HG02885 (cell line): ENCODE measurements at regions not wholly inside any gene's neighbourhood (a gene's known extent, or its start where the extent isn't known, plus 50 kb on each side); places are given as distances from the start of the nearest gene placed in this dataset.
"Not testable (repeated sequence)": the region's sequence is repeated elsewhere in the genome, so short reads cannot be mapped to it uniquely, and the experiment has no call there.

Experiments
- ATAC-seq: cut with Tn5 transposase; IDR thresholded peaks from one replicate; pipeline ENCODE4 v1.9.1; 2021; ENCODE audit warnings: mild to moderate bottlenecking; ENCODE audit not compliant: unreplicated experiment, poor library complexity

DNA sequence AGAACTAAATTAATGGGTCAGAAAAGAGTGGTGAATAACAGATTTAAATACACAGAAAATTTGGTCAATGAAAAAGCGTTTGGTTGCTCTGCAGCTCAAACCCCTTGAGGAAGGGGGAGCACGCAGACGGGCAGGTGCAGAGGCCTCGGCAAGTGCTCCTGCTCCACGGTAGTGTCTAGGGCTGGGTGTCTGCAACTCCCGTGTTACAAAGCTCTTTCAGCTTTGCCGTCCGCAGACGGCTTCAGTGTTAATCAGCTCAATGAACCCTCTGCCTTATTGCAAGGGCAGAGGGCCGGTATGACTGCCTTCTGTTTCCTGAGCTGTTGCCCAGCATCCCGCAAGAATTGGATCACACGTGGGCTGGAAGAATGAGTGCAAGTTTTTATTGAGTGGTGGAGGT is 125.7 kb upstream of the TRHDE start:
- no peak for ATAC-seq

DNA sequence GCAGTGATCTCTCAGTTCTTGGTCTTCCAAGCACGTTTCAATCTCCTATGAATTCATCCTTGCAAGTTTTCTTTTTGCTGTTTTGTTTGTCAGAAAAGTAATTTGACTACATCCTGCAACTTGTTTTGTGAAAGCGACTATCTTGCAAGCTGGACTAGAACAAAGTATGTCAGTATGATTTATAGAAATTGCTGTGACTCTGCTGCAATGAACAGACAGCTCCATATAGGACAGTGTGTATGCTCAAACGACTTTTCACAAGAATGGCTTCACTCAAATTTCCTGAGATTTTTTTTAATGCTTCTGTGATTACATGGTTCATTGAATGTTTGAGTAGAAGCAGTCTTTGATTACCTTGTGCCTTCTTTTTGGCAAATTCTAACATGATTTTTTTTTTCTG is 123.5 kb upstream of the TRHDE start:
- no peak for ATAC-seq

DNA sequence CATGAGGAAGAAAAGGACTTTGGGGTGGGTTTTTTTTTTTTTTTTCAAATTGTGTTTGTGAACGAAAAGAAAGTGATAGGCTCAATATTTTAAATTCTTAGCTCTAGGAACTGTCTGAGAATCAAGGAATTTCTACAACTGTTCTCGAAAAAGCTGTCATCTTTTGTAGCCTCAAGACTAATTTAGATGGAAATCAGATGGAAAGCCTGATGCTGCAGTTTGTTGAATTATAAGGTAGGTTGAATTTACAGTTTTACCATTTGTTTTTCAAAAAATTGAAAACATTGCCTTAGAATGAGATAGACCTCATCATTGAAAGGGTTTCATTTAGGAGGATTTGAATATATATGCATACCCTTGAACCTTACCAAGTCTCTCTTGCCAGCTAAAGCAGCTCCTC is 109.3 kb upstream of the TRHDE start:
- ATAC-seq = no peak

DNA sequence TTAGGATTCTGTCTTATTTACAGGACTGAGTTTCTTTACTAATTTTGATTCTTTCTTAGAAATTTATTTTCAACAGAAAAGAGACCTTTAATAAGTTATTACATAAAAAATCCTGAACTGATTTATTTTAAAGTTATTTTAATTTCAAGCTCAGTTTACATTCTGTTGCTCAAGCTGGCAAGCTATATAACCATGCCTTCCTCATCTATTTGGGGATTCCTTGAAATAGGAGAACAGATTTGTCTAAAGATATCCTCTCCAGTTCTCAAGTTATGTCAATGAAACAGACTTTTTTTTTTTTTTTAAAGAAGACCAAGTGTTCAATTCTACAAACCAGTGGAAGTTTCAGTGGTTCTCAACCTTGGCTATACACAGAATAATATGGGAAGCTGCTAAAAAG is 103.3 kb upstream of the TRHDE start:
- ATAC-seq = no peak

DNA sequence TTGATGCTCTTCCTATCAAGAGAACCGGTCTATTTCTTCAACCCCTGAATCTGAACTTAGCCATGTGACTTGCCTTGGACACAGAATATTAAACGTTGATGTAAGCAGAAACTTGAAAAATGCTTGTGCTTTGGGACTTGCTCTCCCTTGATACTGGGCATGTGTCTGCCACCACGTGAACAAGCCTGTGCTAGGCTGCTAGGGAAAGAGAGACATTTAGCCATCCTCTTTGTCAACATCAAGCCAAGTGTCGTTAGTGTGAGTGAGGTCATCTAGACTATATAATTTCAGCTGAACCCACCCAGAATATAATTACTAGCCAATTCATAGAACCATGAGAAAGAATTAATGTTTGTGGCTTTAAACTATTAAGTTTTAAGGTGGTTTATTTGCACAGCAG is 98.2 kb upstream of the TRHDE start:
- ATAC-seq = no peak

DNA sequence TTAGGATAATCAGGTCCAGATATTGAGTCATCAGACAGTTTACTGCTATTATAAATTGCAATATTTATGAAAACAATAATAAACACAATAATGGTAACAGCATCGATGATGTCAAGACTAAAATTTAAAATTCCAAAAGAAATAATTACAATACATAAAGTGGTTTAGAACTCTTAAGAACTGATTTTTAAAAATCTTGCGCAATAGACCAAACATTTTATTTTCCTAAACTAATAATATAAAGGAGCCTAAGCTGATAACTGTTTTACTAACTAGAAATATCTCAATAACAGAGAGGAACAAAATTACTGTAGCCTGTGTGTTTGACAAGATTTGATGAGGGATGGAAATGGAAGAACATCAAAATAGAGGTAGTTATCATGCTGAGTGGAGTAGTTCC is 93.9 kb upstream of the TRHDE start:
- ATAC-seq = no peak

DNA sequence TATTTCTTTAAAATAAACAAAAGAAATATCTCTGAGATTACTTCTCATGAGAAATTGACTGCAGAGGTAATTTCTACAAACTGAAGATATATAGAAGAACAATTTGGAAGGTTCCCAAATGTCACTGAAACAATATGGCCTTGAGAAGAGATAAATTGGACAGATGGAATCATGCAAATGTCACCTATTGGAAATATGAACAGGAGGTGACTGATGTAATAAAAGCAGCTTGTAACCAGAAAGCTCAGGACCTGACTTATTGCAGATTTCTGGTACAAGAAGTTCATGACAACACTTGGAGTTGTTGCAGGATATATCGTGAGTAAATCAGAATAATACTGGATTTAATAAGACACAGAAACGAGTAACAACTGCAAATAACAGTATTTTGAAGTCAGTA is 93.3 kb upstream of the TRHDE start:
- ATAC-seq = no peak

DNA sequence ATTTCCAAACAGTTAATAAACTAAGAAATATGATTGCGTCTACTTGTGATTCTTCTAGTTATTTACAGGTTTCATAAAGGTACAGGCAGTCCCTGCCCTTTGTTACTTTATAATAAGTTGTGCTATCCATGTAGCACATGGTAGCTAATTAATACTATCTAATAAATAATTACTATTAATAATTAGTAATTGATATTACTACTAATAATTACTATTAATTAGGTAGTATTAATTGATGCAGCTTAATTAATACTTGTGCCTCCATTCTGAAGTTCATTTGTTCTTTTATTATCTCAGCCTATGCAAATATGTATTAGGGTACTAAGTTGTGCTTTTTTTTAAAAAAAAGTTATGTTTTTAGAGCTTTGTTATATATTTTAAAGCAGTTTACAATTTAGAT is 92.3 kb upstream of the TRHDE start:
- no peak for ATAC-seq

DNA sequence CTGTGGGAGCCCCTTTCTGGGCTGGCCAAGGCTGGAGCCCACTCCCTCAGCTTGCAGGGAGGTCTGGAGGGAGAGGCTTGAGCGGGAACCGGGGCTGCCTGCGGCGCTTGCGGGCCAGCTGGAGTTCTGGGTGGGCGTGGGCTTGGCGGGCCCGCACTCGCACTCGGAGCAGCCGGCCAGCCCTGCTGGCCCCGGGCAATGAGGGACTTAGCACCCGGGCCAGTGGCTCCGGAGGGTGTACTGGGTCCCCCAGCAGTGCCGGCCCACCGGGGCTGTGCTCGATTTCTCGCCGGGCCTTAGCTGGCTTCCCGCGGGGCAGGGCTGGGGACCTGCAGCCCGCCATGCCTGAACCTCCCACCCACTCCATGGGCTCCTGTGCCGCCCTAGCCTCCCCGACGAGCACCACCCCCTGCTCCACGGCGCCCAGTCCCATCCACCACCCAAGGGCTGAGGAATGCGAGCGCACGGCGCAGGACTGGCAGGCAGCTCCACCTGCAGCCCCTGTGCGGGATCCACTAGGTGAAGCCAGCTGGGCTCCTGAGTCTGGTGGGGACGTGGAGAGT is 87.1 kb upstream of the TRHDE start:
- not testable (repeated sequence) for ATAC-seq

DNA sequence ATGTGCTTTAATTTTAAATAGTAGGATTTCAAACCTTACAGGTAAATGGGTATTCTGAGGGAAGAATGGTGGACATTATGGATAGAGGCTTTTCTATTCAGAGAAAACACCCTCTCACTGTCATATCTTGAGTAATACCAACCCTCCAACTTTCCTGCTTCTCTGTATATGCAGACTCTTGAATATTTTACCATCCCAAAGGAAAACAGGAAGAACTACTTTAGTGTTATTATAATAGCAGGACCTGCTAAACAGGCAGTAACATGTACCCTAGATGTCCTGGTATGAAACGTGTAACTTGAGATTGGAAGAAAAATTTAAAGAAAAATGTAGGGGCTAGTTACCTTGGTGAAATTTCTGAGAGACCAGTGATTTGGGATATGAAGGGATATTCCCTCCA is 82.9 kb upstream of the TRHDE start:
- no peak for ATAC-seq

DNA sequence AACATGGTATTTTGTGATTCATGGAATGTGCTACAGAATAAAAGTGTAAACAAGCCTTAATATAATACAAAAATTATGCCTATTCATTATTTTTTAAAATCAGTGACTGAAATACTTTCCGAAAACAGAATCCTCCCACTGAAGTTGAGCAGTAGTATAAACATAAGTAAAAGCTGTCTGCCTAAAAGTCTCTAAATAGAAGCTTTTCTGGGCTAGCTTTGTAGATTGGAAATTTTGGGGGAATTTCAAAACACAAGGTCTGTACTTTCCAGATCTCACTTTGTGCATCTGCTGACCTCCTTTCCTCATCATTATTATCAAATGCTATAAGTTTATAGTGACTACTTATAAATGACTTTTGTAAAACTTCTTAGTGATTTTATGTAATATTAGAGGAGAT is 80.4 kb upstream of the TRHDE start:
- ATAC-seq = peak; percentile 66

DNA sequence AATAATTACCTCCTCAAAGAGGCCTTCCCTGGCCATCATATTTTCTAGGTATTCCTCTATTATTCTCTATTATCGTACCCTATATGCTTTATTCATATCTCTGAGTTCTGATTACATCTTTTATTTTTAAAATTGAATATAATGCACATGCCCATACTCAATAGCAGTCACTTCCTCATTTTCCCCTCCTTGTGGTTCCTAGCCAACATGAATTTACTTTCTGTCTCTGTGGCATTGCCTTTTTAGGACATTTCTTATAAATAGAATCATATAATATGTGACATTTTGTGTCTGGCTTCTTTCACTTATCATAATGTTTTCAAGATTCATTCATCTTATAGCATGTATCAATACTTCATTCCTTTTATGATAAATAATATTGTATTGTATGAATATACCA is 74.4 kb upstream of the TRHDE start:
- ATAC-seq = peak; percentile 60

DNA sequence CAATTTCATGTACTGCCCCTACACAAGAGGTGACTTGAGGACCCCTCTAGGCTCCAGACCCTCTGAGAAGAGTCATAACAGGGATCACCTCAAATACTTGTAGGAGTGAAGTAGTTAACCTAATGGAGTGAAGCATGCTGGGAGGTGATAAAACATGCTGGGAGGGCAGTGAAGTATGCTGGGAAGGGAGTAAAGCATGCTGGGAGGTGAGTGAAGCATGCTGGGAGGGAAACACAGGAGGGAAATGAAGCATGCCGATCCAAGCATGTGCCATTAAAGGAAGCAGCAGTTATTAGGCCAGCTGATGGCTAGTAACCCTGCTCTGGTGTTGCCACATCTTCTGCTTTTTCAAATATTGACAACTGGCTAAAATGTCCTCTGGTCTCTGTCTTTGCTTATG is 70.7 kb upstream of the TRHDE start:
- ATAC-seq = no peak

DNA sequence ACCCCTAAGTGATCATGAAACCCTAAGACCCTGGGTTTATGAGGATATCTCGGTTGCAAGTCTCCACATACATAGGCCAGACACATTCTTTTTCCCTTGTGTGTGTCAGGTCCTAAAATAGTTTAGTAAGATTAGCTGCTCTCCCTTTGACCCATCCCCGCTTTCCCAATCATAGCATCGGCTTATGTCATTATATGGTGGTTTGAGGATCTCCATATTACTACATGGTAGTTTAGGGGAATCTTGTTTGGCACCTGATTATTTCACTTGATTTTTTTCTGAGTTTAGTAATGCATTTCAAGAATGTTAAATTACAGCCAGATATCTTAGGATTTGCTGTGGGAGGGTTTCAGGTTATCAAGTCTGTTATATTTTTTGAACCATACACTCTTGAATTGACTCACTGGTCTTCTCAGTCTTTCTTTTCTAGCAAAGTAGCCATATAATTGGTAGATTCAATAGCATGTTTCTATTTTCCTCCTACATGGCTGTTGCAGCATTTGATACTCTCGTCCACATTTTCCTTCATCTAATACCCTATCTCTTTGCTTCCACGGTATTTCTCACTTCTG is 68.3 kb upstream of the TRHDE start:
- peak; percentile 51 for ATAC-seq

DNA sequence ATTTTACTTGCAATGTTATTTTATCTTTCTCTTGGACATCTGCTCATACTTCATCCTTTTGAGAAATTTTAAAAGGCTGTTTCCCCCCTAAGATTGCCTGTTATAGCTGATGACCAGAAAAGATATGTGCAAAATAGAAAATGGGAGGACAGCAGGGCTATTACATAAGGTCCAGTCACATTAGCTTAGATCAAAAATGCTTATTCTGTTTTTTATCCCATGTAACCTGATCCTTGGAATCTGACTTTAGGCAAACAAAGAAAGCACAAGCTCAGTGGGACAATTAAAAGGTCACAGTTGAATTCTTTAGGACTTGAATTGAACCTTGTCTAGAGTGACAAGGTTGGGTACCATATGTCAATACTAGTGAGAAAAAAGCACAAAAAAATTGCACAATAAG is 65.1 kb upstream of the TRHDE start:
- ATAC-seq = no peak

DNA sequence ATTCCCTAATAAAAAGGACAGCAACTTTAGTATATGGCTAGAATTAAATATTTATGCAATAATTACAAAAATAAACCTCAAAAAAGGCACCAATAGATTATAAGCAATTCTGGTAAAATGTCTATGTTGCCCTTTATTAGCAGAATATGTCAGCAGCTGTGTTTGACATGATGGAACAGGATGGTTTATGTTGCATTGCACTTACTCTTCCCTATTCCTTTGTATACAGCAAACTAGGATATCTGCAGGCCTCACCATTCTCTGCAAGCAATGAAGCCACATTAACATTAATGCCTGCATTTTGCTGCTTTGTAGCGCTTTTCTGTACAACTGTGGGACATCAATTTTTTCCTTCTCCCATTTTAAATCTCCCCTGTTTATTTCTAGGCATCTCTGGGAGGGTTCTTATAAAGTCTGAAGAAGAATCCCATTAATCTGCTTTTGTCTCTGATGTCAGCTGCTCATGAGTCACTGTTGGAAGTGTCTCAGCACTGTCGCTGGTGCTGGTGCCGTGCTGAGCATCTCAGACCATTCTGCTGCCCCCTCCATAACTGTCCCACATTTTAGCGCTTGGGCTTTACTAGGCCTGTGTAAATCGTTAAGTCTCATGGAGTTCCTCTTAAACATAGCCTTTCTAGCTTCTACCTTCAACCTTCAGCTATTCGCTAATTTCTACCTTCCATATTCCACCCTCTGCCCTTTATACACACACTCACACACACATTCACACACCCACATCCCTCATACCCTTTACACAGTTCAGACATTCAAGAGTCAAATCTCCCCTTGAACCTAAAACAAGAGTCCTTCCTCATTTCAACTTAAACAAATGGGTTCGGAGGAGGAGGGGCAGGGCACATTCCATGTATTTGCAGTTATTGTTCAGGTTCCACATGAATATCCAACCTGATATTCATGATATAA is 64.4 kb upstream of the TRHDE start:
- no peak for ATAC-seq

DNA sequence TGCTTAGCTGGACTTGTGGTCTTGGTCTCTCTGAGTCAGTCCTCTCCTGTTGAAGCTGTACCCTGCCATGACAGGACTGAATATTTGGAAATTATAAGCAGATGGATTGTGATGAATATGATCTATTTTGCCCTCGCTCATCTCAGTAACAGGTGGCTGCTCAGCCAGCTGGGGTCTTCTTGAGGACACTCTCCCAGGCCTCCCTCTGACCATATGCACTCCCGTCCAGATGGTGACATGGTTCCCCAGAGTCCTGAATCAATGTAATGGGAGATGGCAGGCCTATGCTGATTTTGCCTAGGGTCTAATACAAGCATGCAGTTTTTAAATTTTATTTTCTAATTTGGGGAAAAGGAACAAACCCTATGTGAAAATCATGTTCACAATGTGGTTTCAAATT is 63.1 kb upstream of the TRHDE start:
- no peak for ATAC-seq

DNA sequence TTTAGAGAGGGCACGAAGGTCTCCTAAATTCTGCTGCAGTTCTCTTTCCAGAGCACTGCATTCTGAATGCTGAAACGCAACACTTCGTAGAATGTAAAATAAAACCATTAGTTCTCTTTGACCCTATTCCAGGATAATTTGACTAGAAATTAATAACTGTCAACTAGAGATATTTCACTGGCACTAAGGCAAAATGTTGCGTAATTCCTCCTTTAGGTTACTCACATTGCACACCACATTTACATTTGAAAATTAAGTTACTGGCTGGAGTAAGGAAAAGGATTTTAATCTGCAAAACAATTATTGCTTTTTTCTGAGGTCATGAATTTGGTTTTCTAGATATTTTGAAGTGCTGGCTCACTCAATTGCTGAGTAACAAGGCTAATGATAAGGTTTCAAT is 58.0 kb upstream of the TRHDE start:
- no peak for ATAC-seq

DNA sequence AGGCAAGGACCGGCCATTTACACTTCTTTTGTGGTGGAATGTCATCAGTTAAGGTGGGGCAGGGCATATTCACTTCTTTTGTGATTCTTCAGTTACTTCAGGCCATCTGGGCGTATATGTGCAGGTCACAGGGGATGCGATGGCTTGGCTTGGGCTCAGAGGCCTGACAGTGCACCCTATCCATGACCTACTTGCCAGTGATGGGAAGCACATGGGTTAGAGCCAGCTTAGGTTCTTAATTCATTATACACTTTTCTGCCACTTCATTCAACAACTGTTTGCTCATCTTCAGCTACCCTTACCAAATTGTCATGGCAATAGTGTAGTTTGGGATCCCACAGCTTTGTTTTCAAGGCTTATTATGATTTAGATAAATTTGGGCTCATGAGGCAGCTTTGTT is 56.9 kb upstream of the TRHDE start:
- ATAC-seq = not testable (repeated sequence)

DNA sequence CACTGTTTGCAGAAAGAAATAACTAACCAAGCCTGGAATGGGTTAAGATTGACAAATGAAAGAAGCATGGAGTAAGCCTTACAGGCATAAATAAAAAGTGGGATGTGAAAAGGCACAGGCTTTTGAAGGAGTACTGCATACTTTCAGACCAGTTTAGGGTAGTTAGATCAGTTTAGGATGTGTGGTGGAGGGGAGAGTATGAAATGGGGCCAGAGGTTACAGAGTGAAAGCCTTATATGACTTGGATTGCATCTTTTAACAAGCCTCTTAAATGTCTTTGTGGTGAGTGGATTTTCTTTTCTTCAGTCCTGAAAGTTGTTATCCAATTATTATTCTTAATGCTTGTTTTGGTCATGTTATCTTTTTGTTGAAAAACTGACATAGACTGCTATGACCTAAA is 52.2 kb upstream of the TRHDE start:
- no peak for ATAC-seq
